NCI-H2196 treated with DMSO at 0.1 percent for 48 hours (cell line): ENCODE measurements at regions not wholly inside any gene's neighbourhood (a gene's known extent, or its start where the extent isn't known, plus 50 kb on each side); places are given as distances from the start of the nearest gene placed in this dataset.

Experiments used
- DNase-seq: peaks from one replicate; lab custom pipeline; 2025; ENCODE audit not compliant: unreplicated experiment; lab: John Stamatoyannopoulos, UW

DNA sequence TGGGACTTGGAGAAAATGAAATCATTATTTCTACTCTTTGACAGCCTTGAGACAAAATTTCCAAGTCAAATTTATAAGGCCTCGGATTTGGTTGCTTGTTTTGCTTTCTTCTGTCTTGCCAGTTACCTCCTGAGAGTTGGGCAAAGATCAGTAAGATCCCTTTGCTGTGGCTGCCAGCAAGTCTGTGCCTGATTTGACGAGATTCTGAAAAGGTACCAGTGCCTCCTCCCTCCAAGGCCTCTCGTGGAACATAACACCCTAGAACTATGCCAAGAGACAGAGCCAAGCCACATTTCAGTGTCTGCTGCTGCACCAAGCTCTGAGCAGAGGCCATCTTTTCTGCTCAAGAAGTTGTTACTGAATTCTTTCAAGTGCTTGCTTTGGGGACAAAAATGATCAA is 61.0 kb downstream of the GTPBP8 start:
- DNase-seq, result no peak

DNA sequence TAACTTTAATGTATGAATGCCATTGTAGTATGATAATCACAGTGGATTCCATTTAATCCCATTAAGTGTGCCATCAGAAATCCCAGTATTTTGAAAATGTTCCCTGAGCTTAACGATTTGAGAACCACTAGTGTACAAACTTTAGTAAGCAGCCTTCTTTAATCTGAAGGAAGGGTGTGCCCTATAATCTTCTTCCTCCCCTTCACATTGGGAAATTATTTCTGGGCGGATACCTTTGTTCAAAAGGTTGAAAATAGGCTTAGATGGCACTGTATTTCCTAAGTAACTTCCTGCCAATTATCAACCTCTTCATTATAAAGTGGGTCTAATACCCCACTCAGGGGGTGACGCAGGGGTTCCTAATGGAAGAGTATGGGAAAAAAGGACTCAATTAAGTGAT is 62.4 kb downstream of the GTPBP8 start:
- DNase-seq, result no peak

DNA sequence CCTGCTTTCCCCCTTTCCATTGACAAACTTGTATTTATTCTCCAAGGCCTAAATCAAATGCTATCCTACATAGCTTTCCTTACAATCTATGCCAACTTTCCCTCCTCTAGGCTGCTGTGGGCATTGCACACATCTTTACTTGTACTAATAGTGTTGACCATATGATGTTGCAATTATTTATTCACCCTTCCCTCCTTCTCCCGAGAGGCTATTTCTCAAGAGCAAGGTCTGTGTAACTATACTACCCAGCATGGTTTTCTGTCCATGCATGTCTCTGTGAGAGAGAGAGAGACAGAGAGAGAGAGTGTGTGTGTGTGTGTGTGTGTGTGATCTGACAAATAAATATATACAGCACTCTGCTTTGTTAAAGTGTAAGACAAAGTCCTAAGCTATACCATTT is 63.8 kb downstream of the GTPBP8 start:
- DNase-seq, result no peak

DNA sequence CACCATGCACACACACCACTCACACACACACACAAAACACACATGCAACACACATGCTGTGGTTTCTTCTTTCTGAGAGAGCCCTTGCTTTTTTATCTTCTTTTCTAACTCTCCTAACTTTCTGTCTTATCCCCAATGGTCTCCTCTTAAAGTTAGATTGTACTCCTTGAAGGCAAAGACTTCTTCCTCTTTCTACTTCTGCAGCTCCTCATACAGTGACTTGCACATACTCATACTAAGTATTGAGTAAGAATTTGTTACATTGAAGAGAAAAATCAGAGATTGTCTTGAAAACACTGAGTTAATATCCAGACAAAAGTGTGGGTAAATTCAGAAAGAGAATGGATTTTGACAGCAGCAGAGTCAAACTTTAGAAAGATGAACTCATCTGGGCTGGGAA is 64.4 kb downstream of the GTPBP8 start:
- DNase-seq, result no peak

DNA sequence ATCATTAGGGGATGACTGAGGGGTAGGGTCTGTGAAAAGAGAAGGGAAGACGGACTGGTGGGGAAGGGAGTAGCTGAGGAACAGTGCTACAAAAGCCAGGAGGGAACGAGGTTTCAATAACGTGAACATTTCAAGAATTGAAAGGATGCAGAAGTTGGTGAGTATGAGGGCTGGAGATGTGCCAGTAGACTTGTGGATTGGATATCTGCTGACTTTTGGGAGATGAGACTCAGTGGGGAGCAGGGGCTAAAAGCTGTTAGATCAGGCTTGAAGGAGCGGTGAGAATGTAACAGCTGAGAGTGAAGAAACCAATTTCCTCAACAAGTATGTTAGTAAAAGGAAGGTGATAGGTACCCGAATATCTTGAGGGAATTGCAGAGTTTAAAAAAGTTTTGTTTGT is 65.2 kb downstream of the GTPBP8 start:
- no peak for DNase-seq

DNA sequence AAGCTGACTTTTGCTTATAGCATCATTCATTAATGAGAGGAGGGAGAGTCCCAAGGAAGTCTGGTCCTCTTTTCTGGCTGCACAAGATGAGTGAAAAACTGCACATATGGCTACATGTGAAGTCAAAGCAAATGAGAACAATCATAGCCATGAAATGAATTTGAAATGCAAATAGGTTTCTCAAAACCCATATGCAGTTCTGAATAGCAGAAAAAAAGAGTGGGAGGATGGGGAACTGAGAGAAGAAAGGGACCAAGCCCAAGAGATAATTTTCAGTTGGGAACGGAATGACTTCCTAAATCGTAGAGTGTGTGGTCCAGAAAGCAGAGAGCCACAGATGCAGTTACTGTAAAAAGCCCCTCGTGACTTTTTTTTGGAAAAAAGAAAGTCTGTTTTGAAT is 66.3 kb downstream of the GTPBP8 start:
- no peak for DNase-seq

DNA sequence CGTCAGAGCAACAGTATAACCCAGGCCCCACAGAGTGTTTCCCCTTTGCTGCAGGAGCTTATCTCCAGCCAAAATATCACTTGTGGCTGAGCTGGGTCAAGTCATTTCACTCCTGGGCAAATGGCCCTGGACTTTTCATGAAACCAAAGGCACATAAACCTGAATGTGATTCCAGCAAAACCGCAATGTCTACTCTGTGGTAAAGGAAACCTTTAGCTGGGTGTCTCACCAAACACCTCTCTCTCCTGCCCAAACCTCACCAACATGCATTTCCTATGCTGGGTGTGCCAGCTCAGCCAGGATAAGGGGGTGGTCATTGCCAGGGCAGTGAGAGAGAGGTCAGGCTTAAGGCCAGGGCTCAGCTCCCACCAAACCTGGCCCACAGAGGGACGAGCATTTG is 67.4 kb downstream of the GTPBP8 start:
- no peak for DNase-seq

DNA sequence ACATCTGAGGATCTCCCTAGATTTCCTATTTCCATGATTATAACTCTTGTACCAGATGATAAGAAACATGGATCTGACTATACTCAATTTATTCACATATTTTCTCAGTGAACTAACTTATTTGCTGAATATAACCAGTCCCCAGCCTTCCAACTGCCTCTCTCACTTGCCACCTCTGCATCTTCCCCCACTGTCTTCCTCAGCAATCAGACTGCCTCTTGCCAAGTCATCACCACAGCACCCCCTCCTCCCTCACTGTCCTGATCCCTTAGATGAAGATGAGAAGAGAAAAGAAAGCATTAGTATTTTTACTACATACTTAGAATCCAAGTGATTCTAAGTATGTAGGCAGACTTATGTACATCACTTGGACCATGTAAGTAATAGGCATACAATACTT is 71.9 kb downstream of the GTPBP8 start:
- no peak for DNase-seq

DNA sequence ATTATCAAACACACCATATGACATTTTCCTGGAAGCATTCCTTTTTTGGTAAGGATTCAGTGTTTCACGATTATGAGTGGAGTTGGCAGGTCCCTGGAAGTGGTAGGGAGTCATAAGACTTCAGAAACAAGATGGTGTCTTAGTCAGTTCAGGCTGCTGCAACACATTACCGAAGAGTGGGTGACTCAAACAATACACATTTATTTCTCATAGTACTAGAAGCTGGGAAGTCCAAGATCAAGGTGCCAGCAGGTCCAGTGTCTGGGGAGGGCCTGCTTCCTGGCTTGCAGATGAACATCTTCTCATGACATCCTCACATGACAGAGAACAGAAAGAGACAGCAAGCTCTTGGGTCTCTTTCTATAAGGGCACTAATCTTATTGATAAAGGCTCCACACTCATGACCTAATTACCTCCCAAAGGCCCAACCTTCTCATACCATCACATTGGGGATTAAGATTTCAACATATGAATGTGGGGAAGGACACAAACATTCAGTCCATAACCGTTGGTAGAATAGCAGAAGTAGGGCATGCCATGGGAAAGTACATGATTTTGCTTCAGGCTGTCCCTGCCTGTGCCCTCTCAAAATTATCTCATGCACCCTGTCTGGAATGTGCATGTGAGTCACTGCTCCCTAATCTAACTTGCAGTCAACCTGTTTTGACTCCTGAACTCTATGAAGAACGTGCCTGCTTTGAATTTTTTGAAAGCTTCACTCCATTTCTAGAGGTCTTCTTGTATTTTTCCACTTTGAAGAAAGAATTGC is 72.5 kb downstream of the GTPBP8 start:
- no peak for DNase-seq

DNA sequence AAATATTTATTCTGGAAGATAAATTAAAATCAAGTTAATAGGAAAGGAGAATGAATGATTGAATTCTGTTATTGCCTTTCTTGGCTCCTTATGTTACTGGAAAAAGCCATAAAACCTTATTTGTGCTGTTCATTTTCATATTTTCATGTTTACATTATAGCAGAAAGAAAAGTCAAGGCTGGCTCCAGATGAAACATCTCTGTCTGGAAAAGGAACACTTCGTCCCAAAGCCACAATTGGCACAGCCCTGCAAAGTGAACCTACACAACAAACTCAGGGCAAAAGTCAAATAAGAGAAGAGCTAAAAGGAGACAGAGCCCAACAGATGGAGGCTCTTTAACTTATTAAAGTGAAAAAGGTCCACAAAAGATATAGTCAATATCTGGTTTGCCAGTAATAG is 73.4 kb downstream of the GTPBP8 start:
- no peak for DNase-seq

DNA sequence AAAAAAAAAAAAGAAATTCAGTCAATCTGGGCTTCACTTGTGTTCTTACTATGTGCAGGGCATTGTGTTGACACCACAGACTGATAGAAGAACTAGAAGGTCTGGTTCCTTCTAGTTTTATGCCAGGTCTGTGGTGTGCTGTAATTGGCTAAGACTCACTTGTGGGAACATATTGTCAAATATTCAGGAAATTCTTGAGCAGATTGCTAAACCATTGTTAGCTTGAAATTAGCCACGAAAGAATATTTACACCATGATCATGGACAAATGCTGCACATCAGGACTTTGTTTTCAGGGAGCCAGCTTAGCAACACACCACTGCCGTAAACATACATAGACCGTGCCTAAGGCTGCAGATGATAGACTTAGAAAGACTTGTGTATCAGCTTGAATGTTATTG is 74.6 kb downstream of the GTPBP8 start:
- no peak for DNase-seq

DNA sequence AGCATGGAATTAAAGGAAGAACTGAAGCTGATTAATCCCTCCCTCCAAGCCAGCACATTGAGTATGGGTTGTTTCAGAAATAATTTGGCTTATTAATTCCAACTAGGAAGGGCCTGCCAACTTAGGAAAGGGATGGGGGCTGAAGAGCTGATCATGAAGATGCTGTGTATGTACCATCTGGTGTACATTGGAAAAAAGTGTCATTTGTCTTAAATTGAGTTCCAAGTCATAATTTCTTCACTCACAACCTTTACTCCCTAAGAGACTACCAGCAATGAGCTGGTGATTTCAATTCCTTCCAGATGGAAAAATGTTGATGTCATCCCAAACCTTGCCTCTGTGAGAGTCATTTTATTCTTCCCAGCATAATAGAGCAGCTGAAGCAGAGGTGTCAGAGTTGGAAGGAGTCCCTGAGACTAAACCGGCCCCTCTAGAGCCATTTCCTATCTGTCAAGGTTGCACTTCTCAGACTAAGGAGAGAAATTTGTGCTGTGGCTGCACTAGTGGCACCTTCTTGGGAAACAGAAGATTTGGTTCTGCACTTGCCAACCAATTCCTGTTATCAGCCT is 79.4 kb downstream of the GTPBP8 start:
- no peak for DNase-seq

DNA sequence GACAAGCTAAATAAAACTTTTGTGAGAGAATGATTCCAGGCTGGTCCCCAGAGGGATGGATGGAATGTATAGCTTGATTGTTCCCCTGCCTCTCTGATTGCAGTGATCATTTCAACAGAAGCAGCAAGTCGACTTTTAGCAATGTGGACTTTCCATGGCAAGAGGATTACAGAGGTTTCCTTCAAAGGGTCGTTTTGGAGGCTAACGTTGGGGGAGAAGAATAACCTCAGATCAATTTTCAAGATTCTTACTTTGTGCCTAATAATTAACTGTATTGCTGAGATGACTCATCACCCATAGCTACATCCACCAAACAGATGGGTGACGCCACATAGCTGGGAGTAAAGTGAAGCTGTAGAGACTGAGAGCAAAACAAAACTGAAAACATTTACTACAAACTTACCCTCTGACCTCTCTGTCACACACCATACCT is 79.9 kb downstream of the GTPBP8 start:
- DNase-seq, result no peak

DNA sequence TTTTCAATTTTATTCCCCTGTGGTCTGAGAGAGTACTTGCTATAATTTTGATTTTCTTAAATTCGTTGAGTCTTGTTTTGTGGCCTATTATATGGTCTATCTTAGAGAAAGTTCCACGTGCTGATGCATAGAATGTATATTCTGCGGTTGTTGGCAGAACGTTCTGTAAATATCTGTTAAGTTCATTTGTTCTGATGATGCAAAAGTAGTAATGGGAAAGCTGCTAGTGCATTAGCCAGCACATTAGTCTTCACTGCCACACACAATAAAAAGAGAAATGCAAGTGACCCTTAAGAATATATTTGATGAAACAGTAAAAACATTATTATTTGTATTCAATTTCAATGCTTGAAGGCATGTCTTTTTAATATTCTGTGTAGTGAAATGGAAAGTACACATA is 84.8 kb downstream of the GTPBP8 start:
- no peak for DNase-seq

DNA sequence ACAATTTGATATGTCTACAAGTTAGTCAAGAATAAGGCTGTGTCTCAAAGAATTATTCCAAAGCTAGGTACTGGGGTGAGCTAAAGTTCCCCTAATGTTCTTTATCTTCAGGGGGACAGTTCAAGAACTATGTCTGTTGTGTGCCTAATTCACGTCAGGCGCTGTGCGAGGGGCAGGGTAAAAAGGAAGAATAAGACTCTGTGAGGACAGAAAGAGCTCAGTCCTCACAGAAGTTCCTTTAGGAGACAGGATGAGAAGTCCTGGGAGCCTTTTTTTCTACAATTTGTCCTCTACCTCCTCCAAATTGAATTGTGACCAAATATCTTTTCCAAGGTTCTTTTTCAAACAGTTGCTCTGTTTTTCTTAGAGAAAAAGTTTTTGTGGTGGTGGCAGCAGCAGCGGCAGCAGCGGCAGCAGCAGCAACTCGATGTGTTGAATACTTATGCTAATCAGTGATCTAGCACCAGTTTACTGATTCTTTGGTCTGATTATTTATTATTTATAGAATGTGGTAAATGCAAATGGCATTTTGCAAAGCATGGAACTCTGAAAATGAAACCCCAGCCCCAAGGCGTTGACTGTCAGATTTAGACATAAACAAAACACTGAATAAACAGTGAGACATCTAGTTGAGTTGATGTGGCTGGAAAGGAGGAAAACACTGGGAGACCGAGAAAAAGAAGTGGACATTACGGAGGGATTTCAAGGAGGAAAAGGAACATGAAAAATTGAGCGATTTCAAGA is 88.6 kb downstream of the GTPBP8 start:
- no peak for DNase-seq

DNA sequence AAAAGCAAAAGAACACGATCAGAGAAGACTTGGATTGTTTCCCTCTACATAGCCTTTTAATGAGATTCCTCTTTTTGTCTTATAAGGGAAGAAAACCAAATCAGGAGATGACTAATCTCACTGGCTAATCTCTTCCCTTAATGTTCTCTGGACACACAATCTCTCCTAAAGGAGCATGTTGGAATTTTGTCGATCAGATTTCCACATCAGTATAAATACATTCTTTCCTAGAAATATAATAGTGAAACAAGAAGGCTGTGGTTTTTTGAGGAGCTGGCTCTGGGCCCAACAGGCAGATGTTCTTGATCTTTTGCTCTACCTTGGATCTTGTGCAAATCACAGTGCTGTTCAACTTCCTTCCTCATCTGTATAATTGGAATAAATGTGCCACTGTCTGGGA is 94.0 kb downstream of the GTPBP8 start:
- DNase-seq, result no peak

DNA sequence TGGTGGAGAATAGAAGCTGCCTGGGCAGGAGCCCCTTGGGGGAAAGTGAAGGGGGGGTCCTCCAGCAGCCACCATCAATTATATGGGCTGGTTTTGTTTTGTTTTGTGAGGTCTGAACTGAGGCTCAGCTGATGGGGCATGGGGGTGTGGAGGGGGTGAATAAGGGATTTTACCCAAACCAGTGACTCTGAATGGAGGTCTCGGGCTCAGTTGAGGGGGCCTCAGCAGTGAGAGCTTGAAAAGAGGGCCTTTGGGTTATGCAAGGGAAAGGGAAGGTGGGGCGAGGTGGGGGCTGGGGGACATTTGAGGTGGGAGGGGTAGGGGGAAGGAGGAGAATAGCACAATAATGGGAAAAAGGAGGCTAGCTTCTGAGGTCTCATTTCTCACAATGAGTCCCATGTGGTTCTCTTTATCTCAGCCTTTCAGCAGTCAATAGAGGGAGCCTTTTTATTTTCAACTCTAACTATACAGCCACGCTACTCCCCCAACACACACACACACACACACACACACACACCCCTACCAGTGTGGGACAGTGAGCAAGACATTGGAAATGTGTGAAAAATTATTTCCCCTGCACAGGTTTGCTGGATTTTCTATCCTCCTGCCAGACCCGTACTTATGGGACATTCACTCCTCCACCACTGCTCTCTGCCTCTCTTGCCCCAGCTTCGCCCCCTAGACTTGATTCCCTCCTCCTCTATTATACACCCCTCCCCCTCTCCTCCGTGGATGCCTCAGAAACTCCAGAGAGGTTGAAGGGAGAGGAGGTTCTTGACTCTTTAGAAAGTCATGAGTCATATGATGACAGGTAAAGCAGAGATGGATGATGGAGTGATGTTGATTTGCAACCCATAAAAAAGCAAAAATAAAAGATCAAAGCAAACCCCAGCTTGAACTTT is 96.0 kb downstream of the GTPBP8 start:
- no peak for DNase-seq

DNA sequence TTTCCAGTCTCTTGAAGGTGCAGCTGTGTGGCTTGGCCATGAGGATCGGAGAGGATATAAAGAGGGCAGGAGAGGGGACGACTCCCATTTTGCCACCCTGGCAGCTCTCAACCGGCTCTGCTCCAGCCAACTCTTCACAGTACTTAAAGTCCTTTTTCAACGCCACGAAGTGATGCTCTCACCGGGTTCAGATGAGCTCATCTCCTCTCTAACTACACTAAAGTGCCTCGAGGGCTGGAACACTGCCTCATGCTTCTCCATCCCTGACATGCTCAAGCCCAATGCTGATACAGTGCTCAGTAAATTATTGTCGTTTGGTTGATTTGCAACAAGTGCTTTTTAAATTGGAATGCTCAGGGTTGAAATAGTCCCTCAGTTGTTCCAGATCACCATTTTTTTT is 97.8 kb downstream of the GTPBP8 start:
- DNase-seq, result no peak

DNA sequence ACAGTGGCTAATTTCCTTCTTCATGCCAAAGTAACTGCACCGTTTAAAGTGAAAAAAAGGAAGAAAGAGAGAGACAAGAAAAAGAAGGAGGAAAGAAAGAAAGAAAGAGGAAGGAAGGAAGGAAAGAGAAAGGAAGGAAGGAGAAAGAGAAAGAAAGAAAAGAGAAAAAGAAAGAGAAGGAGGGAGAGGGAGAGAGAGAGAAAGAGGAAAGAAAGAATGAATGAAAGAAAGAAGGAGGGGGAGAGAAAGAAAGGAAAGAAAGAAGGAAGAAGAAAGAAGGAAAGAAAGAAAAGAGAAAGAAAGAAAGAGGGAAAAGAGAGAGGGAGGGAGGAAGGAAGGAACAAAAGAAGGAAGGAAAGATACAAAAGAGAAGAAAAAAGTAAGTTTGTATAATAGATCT is 100.6 kb downstream of the GTPBP8 start:
- no peak for DNase-seq

DNA sequence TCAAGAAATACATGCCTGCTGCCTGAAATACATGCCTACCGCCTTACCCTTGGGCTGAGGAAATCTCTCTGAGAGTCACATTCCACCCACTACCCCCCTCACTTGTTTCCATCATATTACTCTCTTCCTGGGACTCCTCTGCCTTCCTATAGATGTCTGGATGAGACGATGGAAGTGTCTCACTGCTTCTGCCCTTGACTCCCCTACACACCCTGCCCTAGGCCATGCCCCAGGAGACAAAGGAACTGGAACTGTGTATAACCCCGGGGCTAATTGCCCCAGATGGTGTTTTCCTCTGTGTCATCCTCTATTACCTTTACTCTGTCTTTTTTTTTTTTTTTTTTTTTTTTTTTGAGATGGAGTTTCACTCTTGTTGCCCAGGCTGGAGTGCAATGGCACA is 102.0 kb downstream of the GTPBP8 start:
- no peak for DNase-seq
